Mucosa of stomach (tissue), 1 donor: ENCODE measurements at regions not wholly inside any gene's neighbourhood (a gene's known extent, or its start where the extent isn't known, plus 50 kb on each side); places are given as distances from the start of the nearest gene placed in this dataset.

ENCODE experiments used
- H3K27me3 ChIP-seq: one replicate; pipeline ENCODE4 v1.7.0; 2013; ENCODE audit warnings: mild to moderate bottlenecking, low read length; ENCODE audit not compliant: control insufficient read depth, insufficient read depth
- H3K36me3 ChIP-seq: one replicate; pipeline ENCODE4 v1.7.0; 2013; ENCODE audit warnings: low read length; ENCODE audit not compliant: control insufficient read depth, insufficient read depth
- H3K4me1 ChIP-seq: one replicate; pipeline ENCODE4 v1.7.0; 2013; ENCODE audit warnings: mild to moderate bottlenecking, low read length; ENCODE audit not compliant: control insufficient read depth, insufficient read depth
- H3K4me3 ChIP-seq: one replicate; pipeline ENCODE4 v1.7.0; 2013; ENCODE audit warnings: low read length
- H3K9ac ChIP-seq: one replicate; pipeline ENCODE4 v1.7.0; 2013; ENCODE audit warnings: mild to moderate bottlenecking, low read length, moderate library complexity
- H3K9me3 ChIP-seq: one replicate; pipeline ENCODE4 v1.7.0; 2013; ENCODE audit warnings: mild to moderate bottlenecking, low read length, moderate library complexity; ENCODE audit not compliant: control insufficient read depth
- donor health status: Pancreatic carcinoma.

- no peak overlapping the region for H3K9ac ChIP-seq
- no peak overlapping the region for H3K4me3 ChIP-seq
- H3K4me1 ChIP-seq, result no peaks in the 10 kb centered on the region
- no peaks in the 10 kb centered on the region for H3K9me3 ChIP-seq
- H3K27me3 ChIP-seq, result no peaks in the 10 kb centered on the region
- no peaks in the 10 kb centered on the region for H3K36me3 ChIP-seq
Measured at GRCh38 chr7:46525876-46526275, 604.8 kb upstream of the IGFBP3 start.

GRCh38 chr7:46524350-46524749 is 603.3 kb upstream of the IGFBP3 start:
- H3K9me3 ChIP-seq, result no peaks in the 10 kb centered on the region
- H3K9ac ChIP-seq, result no peak overlapping the region
- H3K27me3 ChIP-seq, result no peaks in the 10 kb centered on the region
- H3K4me1 ChIP-seq, result no peaks in the 10 kb centered on the region
- no peak overlapping the region for H3K4me3 ChIP-seq
- H3K36me3 ChIP-seq, result no peaks in the 10 kb centered on the region

- Histone ChIP-seq H3K9ac (no peak overlapping the region), H3K36me3 (no peaks in the 10 kb centered on the region), H3K9me3 (no peaks in the 10 kb centered on the region), H3K4me1 (no peaks in the 10 kb centered on the region), H3K27me3 (no peaks in the 10 kb centered on the region), H3K4me3 (no peak overlapping the region)
Measured at GRCh38 chr7:46522354-46522906, 601.4 kb upstream of the IGFBP3 start.

GRCh38 chr7:46518713-46519112 is 597.6 kb upstream of the IGFBP3 start:
- Histone ChIP-seq H3K4me1 (no peaks in the 10 kb centered on the region), H3K4me3 (no peak overlapping the region), H3K36me3 (no peaks in the 10 kb centered on the region), H3K27me3 (peaks cover 27% of the 10 kb centered on the region), H3K9ac (no peak overlapping the region), H3K9me3 (no peaks in the 10 kb centered on the region)

GRCh38 chr7:46515844-46516590 is 594.9 kb upstream of the IGFBP3 start:
- no peaks in the 10 kb centered on the region for H3K36me3 ChIP-seq
- H3K9ac ChIP-seq, result no peak overlapping the region
- no peak overlapping the region for H3K4me3 ChIP-seq
- no peaks in the 10 kb centered on the region for H3K9me3 ChIP-seq
- H3K27me3 ChIP-seq, result peaks cover 33% of the 10 kb centered on the region
- H3K4me1 ChIP-seq, result peaks cover 12% of the 10 kb centered on the region

- H3K9ac ChIP-seq, result no peak overlapping the region
- H3K27me3 ChIP-seq, result peaks cover 33% of the 10 kb centered on the region
- no peaks in the 10 kb centered on the region for H3K9me3 ChIP-seq
- H3K4me3 ChIP-seq, result no peak overlapping the region
- H3K4me1 ChIP-seq, result peaks cover 12% of the 10 kb centered on the region
- H3K36me3 ChIP-seq, result no peaks in the 10 kb centered on the region
Measured at GRCh38 chr7:46513447-46513848, 592.4 kb upstream of the IGFBP3 start.

- no peaks in the 10 kb centered on the region for H3K36me3 ChIP-seq
- H3K27me3 ChIP-seq, result peaks cover 33% of the 10 kb centered on the region
- no peak overlapping the region for H3K9ac ChIP-seq
- no peaks in the 10 kb centered on the region for H3K9me3 ChIP-seq
- H3K4me3 ChIP-seq, result no peak overlapping the region
- H3K4me1 ChIP-seq, result peaks cover 12% of the 10 kb centered on the region
Measured at GRCh38 chr7:46512891-46513413, 591.9 kb upstream of the IGFBP3 start.

- Histone ChIP-seq H3K9me3 (no peaks in the 10 kb centered on the region), H3K36me3 (no peaks in the 10 kb centered on the region), H3K4me3 (no peak overlapping the region), H3K27me3 (peaks cover 29% of the 10 kb centered on the region), H3K9ac (no peak overlapping the region), H3K4me1 (peaks cover 12% of the 10 kb centered on the region)
Measured at GRCh38 chr7:46511442-46512215, 590.6 kb upstream of the IGFBP3 start.

- Histone ChIP-seq H3K27me3 (peaks cover 4% of the 10 kb centered on the region), H3K9me3 (no peaks in the 10 kb centered on the region), H3K4me3 (no peak overlapping the region), H3K9ac (no peak overlapping the region), H3K4me1 (peaks cover 12% of the 10 kb centered on the region), H3K36me3 (no peaks in the 10 kb centered on the region)
Measured at GRCh38 chr7:46508583-46508982, 587.5 kb upstream of the IGFBP3 start.

GRCh38 chr7:46507560-46507959 is 586.5 kb upstream of the IGFBP3 start:
- Histone ChIP-seq H3K9ac (no peak overlapping the region), H3K4me3 (no peak overlapping the region), H3K27me3 (no peaks in the 10 kb centered on the region), H3K36me3 (no peaks in the 10 kb centered on the region), H3K4me1 (peaks cover 2% of the 10 kb centered on the region), H3K9me3 (no peaks in the 10 kb centered on the region)

GRCh38 chr7:46494441-46494840 is 573.4 kb upstream of the IGFBP3 start:
- H3K9ac ChIP-seq, result no peak overlapping the region
- no peaks in the 10 kb centered on the region for H3K36me3 ChIP-seq
- no peaks in the 10 kb centered on the region for H3K9me3 ChIP-seq
- H3K27me3 ChIP-seq, result no peaks in the 10 kb centered on the region
- H3K4me1 ChIP-seq, result no peaks in the 10 kb centered on the region
- no peak overlapping the region for H3K4me3 ChIP-seq

GRCh38 chr7:46494028-46494427 is 573.0 kb upstream of the IGFBP3 start:
- Histone ChIP-seq H3K27me3 (no peaks in the 10 kb centered on the region), H3K36me3 (no peaks in the 10 kb centered on the region)

More at GRCh38 chr7:46494028-46494427, 573.0 kb upstream of the IGFBP3 start:
- no peak overlapping the region for H3K4me3 ChIP-seq
- H3K9ac ChIP-seq, result no peak overlapping the region
- H3K9me3 ChIP-seq, result no peaks in the 10 kb centered on the region
- no peaks in the 10 kb centered on the region for H3K4me1 ChIP-seq
